Left hindlimb (tissue), 1 donor: ENCODE measurements at regions not wholly inside any gene's neighbourhood (a gene's known extent, or its start where the extent isn't known, plus 50 kb on each side); places are given as distances from the start of the nearest gene placed in this dataset.
"Not testable (repeated sequence)": the region's sequence is repeated elsewhere in the genome, so short reads cannot be mapped to it uniquely, and the experiment has no call there.

Source experiments
- DNase-seq: peaks from one replicate; pipeline ENCODE4 v3.0.0-alpha.2; 2018

- DNase-seq, result no peak
Observed at GRCh38 chrX:465418-466215, 78.9 kb upstream of the PPP2R3B start.

- not testable (repeated sequence) for DNase-seq
Observed at GRCh38 chrX:466836-467235, 80.1 kb upstream of the PPP2R3B start.

- DNase-seq, result not testable (repeated sequence)
Observed at GRCh38 chrX:467686-468085, 81.0 kb upstream of the PPP2R3B start.

- no peak for DNase-seq
Observed at GRCh38 chrX:468979-469378, 82.3 kb upstream of the PPP2R3B start.

- no peak for DNase-seq
Observed at GRCh38 chrX:470686-471085, 84.0 kb upstream of the PPP2R3B start.

- no peak for DNase-seq
Observed at GRCh38 chrX:471281-471680, 84.6 kb upstream of the PPP2R3B start.

GRCh38 chrX:472275-472674, 85.6 kb upstream of the PPP2R3B start:
- not testable (repeated sequence) for DNase-seq

- no peak for DNase-seq
Observed at GRCh38 chrX:475926-476723, 89.4 kb upstream of the PPP2R3B start.

GRCh38 chrX:476724-477075, 90.0 kb upstream of the PPP2R3B start:
- DNase-seq, result no peak

GRCh38 chrX:477441-478012, 90.8 kb upstream of the PPP2R3B start:
- no peak for DNase-seq

- no peak for DNase-seq
Observed at GRCh38 chrX:479273-479981, 92.7 kb upstream of the PPP2R3B start.

- no peak for DNase-seq
Observed at GRCh38 chrX:480861-481417, 94.2 kb upstream of the PPP2R3B start.

- DNase-seq, result no peak
Observed at GRCh38 chrX:482192-482701, 95.5 kb upstream of the PPP2R3B start.

GRCh38 chrX:482702-483203, 96.0 kb upstream of the PPP2R3B start:
- DNase-seq, result no peak

- DNase-seq, result no peak
Observed at GRCh38 chrX:485368-485767, 98.7 kb upstream of the PPP2R3B start.

GRCh38 chrX:486325-486724, 99.6 kb upstream of the PPP2R3B start:
- DNase-seq, result no peak

GRCh38 chrX:487836-488235, 101.1 kb upstream of the PPP2R3B start:
- no peak for DNase-seq

GRCh38 chrX:489820-490219, 103.1 kb upstream of the PPP2R3B start:
- no peak for DNase-seq

GRCh38 chrX:497186-498014, 110.7 kb upstream of the PPP2R3B start:
- no peak for DNase-seq

GRCh38 chrX:498901-499300, 112.2 kb upstream of the PPP2R3B start:
- DNase-seq, result not testable (repeated sequence)

- no peak for DNase-seq
Observed at GRCh38 chrX:499870-500364, 113.2 kb upstream of the PPP2R3B start.
